K562 (cell line): ENCODE measurements at regions not wholly inside any gene's neighbourhood (a gene's known extent, or its start where the extent isn't known, plus 50 kb on each side); places are given as distances from the start of the nearest gene placed in this dataset.

ENCODE experiments used
- MAX ChIP-seq: sonication (generic); formaldehyde crosslinking; IDR thresholded peaks from 2 replicates; pipeline ENCODE4 v1.9.0; 2022; ENCODE audit warnings: mild to moderate bottlenecking, missing genetic modification reagents
- MGA ChIP-seq: fragments of 450-650 bp; IDR thresholded peaks from 2 replicates; pipeline ENCODE4 v1.6.1; 2016; ENCODE audit warnings: mild to moderate bottlenecking, moderate library complexity
- ZFX ChIP-seq: sonication (generic); formaldehyde crosslinking; IDR thresholded peaks from 2 replicates; pipeline ENCODE4 v1.8.0; 2022; ENCODE audit warnings: mild to moderate bottlenecking, missing genetic modification reagents, moderate library complexity

DNA sequence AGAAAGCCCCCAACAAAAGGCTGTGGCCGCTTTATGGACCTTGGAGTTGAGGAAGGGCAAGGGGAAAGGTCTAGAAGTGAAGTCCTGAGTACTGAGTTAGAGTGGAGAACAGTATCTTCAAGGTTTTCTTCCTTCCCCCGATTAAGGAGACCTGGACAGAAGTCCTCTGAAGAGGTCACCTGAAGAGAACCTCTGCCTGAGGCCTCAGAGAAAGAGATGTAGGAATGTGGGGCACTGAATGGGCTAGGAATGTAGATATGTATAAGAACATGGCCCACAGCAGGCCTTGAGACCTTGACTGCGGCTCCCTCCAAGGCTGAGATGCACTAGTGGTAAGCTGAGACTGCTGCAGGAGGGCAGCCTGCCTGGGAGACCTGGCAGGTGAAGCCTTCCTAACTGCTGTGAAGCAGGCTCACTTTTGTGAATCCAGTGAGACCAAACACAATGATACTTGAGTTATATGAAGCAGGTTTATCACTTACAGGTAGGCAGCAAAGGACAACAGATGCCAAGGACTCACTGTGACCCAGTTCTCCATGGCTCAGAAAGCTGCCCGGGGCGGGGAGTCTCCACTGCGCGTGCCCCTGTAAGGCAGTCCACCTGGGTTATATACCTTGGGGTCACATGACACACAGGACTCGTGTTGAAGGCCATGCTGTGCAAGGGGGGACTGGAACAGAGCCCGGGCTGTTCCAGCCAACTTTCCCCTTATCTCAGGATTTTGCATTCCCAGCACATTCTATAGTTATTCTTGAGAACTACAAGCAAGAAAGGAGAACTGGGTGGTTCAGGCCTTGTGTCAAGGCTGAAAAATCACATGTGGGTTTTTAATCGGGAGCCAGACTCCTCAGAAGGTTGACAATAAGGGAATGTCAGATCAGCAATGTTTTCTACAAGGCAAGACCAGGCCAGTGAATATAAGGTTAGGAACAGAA, 78.8 kb upstream of the PPM1J start (continued):
- TF ChIP-seq MGA = 0 out of 2 replicates have a peak, but pooled peaks have one; percentile 61
- TF ChIP-seq ZFX = peak; percentile 35; the same call in 1 of the 2 replicates
- peak; percentile 45; the same call in 1 of the 2 replicates for TF ChIP-seq MAX (CRISPR knock-in tag)
